ENCODE measurements at regions not wholly inside any gene's neighbourhood (a gene's known extent, or its start where the extent isn't known, plus 50 kb on each side); places are given as distances from the start of the nearest gene placed in this dataset.

DNA sequence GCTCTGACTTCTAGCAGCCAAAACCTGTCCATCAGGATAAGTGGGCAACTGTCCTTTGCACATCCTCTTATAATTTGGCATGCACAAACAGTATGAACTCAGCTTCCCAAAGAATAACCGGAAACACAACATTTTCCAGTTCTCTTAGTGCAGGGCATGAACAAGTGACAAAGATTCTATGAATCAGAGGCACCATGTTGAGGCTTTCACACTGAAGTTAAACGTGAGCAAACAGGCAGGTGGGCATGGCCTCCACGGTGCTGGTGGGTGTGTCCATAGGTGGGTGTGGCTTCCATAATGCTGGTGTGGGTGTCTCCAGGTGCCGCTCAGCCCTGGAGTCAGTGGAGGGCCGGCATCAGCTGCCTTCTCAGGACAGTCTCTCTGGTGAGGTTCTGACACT lies 196.5 kb downstream of the SMIM20 start:
- Mint-ChIP-seq H3K4me1 (ENCODE audit: low read depth) (no peaks in the 10 kb centered on the region), H3K36me3 (ENCODE audit: insufficient read depth in 2 of 2) (peaks cover 15 to 28% of the 10 kb centered on the region in 2 donors)

DNA sequence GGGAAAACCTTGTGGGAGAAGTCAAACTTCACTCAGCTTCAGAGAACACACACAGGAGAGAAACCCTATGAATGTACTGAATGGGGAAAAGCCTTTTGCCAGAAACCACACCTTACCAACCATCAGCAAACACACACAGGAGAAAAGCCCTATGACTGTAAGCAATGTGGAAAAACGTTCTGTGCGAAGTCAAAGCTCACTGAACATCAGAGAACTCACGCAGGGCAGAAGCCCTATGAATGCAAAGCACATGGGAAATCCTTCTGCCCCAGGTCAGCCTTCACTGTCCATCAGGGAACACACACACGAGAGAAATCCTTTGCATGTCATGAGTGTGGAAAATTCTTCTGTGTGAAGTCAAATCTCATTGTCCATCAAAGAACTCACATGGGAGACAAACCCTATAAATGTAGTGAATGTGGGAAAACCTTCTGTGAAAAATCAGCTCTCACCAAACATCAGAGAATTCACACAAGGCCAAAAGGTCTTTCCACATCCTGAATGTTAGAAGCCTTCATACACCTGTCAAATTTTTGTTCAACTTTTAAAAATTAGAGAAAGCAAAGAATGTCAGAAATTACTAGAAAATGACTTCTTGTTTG lies 199.4 kb downstream of the SMIM20 start:
- Mint-ChIP-seq H3K4me1 (ENCODE audit: low read depth) (no peaks in the 10 kb centered on the region), H3K27me3 (ENCODE audit: low read depth) (peaks cover 52% of the 10 kb centered on the region), H3K36me3 (ENCODE audit: insufficient read depth in 2 of 2) (peaks cover 15 to 28% of the 10 kb centered on the region in 2 donors), H3K9me3 (peaks cover 18% of the 10 kb centered on the region in 2 donors), H3K27ac (no peak overlapping the region), H3K4me3 (no peak overlapping the region)
- no peak for DNase-seq
- no peak for ATAC-seq (replicated peaks in 1 of 2)

More for the DNA sequence above, 196.5 kb downstream of the SMIM20 start:
- DNase-seq = no peak
- Mint-ChIP-seq H3K27ac (no peak overlapping the region), H3K4me3 (no peak overlapping the region), H3K27me3 (ENCODE audit: low read depth) (peaks cover 60% of the 10 kb centered on the region), H3K9me3 (peaks cover 18% of the 10 kb centered on the region in 2 donors)
- ATAC-seq (replicated peaks in 1 of 2) = no peak

DNA sequence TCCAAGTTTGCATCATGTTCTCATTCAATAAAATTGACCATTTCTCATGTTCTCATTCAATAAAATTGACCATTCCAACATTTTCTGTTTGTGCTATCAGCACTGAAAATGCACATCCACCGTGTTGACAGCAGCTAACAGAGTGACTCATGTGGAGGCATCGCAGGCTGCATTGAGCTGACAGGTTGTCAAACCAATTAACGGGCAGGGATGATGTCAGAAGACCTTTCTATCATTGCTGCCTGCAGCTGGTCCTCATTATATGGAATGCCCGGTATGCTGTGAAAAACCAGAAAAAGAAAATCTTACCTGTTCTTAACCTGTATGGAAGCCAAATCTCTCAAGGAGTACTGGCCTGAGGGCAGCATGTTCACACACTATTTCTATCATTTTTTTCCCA lies 202.0 kb downstream of the SMIM20 start:
- Mint-ChIP-seq H3K36me3 (ENCODE audit: insufficient read depth in 2 of 2) (peaks cover 15 to 24% of the 10 kb centered on the region in 2 donors), H3K4me1 (ENCODE audit: low read depth) (no peaks in the 10 kb centered on the region), H3K9me3 (peaks cover 17 to 18% of the 10 kb centered on the region in 2 donors), H3K27ac (no peak overlapping the region), H3K27me3 (ENCODE audit: low read depth) (peaks cover 54% of the 10 kb centered on the region), H3K4me3 (no peak overlapping the region)
- no peak for DNase-seq
- ATAC-seq (replicated peaks in 1 of 2) = no peak

DNA sequence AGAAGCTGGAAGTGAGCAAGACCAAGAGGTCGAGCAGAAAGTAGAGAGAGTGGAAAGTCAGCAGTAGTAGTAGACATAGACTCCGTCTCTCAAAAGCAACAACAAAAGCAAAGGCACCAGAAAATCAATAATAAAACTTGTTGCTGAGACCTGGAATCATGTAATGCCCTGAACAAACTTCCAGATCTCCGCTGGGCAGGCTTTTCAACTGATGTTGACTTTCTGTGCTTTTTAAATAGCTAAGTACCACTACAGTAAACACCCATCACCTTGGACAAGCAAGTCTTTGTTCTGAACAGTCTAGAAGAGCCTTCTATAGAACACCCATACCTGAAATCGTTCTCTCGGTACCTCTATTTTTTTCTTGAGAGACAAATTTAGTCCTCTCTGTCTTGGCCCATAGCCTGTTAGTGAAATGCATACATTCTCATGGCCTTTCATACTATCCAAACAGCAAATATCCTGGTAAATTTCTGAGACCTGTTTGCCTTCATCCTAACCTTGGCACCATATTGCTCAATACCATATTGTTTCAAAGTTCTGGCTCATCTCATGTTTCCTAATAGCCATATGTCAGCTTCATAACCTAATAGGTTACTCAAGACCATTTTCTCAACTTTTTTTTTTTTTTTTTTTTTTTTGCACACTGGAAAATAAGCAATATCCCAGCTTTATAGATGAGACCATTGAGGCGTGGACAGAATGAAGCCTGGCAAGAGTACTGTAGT lies 200.6 kb upstream of the RBPJ start:
- Mint-ChIP-seq H3K27me3 (ENCODE audit: low read depth) (peaks cover 60% of the 10 kb centered on the region), H3K4me1 (ENCODE audit: low read depth) (no peaks in the 10 kb centered on the region), H3K27ac (peak overlapping the region; percentile 70), H3K4me3 (no peak overlapping the region), H3K36me3 (ENCODE audit: insufficient read depth in 2 of 2) (no peaks in the 10 kb centered on the region), H3K9me3 (peaks cover 0 to 9% of the 10 kb centered on the region in 2 donors)
- DNase-seq (no peak), ATAC-seq (replicated peaks in 1 of 2) (no peak)

DNA sequence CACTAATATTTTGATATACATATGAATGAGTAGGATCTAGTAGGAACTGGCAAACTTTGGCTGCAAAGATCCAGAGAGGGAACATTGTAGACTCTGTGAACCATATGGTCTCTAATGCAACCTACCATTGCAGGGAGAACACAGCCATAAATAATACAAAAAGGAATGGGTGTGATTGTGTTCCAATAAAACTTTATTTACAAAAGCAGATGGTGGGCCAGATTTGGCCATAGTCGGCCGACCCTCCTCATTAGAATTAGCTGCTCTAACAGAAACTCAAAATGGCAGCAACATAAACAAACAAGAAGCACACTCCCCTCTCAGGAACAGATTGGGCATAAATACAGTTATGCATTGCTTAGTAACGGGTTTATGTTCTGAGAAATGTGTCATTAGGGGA lies 198.1 kb upstream of the RBPJ start:
- no peak for ATAC-seq (replicated peaks in 1 of 2)

DNA sequence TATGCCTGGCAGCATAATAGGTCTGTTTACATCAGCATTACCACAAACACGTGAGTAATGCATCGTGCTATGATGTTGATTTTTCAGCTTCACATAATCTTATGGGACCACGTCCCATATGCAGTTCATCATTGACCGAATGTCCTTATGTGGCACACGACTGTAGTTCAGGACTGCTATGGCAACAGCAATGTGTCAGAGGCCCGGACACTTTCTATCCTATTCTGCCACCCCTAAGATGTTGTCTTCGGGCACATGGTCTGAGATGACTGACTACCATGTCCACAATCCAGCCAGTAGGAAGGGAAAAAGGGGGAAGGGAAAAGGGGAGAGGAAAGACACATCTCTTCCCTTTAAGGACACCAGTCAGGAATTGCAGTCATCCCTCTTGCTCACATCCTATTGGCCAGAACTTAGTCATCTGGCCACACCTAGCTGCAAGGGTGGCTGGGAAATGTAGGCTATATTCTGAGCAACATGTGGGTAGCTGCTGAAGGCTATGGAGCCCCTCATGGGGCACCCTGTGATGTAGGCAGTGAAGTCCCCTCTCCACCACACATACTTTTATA lies 196.0 kb upstream of the RBPJ start:
- Mint-ChIP-seq H3K27ac (no peak overlapping the region), H3K9me3 (peaks cover 5 to 11% of the 10 kb centered on the region in 2 donors), H3K27me3 (ENCODE audit: low read depth) (peaks cover 48% of the 10 kb centered on the region), H3K36me3 (ENCODE audit: insufficient read depth in 2 of 2) (peaks cover 4 to 15% of the 10 kb centered on the region in 2 donors), H3K4me3 (no peak overlapping the region), H3K4me1 (ENCODE audit: low read depth) (peaks cover 23% of the 10 kb centered on the region)
- DNase-seq = no peak
- no peak for ATAC-seq (replicated peaks in 1 of 2)

More for the DNA sequence above, 198.1 kb upstream of the RBPJ start:
- peaks cover 60% of the 10 kb centered on the region for H3K27me3 Mint-ChIP-seq (ENCODE audit: low read depth)
- H3K9me3 Mint-ChIP-seq = peaks cover 2 to 10% of the 10 kb centered on the region in 2 donors
- H3K4me1 Mint-ChIP-seq (ENCODE audit: low read depth) = peaks cover 16% of the 10 kb centered on the region
- H3K4me3 Mint-ChIP-seq = no peak overlapping the region
- DNase-seq = no peak
- peaks cover 2 to 5% of the 10 kb centered on the region in 2 donors for H3K36me3 Mint-ChIP-seq (ENCODE audit: insufficient read depth in 2 of 2)
- no peak overlapping the region for H3K27ac Mint-ChIP-seq

DNA sequence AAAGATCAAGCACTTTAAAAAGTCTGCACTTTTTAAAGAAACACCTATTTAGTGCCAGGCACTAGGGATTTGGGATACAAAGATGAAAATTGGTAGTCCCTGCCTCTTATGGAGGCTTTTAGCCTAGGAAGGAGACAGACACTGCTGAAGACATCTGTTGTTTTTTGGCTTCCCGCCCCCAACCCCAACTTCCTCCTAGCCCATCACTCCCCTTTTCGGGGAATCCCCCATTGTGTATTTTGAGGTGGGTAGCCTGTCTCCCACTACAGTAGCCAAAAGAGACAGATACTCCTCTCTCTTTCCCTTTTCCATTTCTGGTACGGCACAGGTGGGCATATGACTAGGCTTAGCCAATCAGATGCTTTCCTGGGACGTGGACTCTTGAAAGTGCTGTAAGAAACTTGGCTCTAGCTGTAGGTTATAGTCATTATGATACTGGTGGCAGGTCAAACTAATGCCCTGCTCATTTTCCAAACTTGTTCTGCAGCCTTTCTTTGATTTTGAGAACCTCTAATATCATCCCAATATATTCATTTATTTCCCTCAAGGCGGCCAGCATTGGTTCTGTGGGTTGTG lies 194.6 kb upstream of the RBPJ start:
- Mint-ChIP-seq H3K9me3 (peaks cover 5 to 11% of the 10 kb centered on the region in 2 donors), H3K4me1 (ENCODE audit: low read depth) (peaks cover 37% of the 10 kb centered on the region), H3K27me3 (ENCODE audit: low read depth) (peaks cover 36% of the 10 kb centered on the region), H3K27ac (no peak overlapping the region), H3K4me3 (no peak overlapping the region), H3K36me3 (ENCODE audit: insufficient read depth in 2 of 2) (peaks cover 5 to 18% of the 10 kb centered on the region in 2 donors)
- no peak for DNase-seq
- ATAC-seq (replicated peaks in 1 of 2) = no peak

DNA sequence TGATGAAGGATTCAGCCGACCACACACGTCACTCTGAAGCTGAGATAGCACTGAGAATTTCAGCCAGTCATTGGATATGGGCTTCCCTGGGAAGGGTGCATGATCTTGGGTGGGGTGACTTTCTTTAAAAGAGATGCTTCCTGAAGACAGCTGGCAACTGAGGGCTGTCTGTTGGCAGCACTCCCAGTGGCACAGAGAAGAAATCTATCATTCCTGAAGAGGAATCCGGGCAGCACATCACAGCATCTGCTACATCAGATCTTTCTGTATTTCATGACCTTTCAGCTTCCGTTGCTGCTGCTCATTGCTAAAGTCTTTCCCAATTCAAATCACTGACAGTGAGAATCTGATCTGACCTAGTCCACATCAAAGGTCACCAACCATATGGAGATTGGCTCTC lies 193.8 kb upstream of the RBPJ start:
- no peak for ATAC-seq (replicated peaks in 1 of 2)
- DNase-seq = no peak
- peaks cover 5 to 11% of the 10 kb centered on the region in 2 donors for H3K9me3 Mint-ChIP-seq
- no peak overlapping the region for H3K27ac Mint-ChIP-seq
- peaks cover 28% of the 10 kb centered on the region for H3K27me3 Mint-ChIP-seq (ENCODE audit: low read depth)
- H3K36me3 Mint-ChIP-seq (ENCODE audit: insufficient read depth in 2 of 2) = peaks cover 5 to 18% of the 10 kb centered on the region in 2 donors
- no peak overlapping the region for H3K4me3 Mint-ChIP-seq
- H3K4me1 Mint-ChIP-seq (ENCODE audit: low read depth) = peaks cover 45% of the 10 kb centered on the region

DNA sequence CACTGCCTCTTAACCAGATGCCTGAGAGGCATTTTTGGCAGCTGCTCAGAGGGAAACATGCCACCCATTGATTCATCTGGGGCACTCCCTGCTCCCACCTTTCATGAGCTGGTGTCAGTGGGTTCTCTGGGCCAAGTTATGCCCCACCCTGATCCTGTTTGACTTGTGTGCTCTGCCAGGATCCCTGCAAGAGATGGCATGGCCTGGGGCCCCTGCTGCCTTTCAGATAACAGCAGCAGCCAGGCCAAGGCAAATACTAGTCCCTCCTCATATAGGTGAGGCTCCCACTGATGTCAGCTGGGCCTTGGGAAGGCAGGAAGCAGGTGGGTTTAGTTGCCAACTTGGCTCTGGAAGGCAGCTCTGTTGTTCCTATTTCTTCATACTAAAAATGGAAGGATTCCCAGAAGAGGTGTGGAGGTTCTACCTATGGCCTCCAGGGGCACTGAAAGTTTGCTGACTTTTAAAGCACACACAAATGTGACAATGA lies 192.9 kb upstream of the RBPJ start:
- H3K9me3 Mint-ChIP-seq = peaks cover 5 to 7% of the 10 kb centered on the region in 2 donors
- DNase-seq = no peak
- H3K27ac Mint-ChIP-seq = no peak overlapping the region
- H3K27me3 Mint-ChIP-seq (ENCODE audit: low read depth) = peaks cover 20% of the 10 kb centered on the region
- H3K4me1 Mint-ChIP-seq (ENCODE audit: low read depth) = peaks cover 54% of the 10 kb centered on the region
- no peak for ATAC-seq (replicated peaks in 1 of 2)
- H3K36me3 Mint-ChIP-seq (ENCODE audit: insufficient read depth in 2 of 2) = peaks cover 5 to 18% of the 10 kb centered on the region in 2 donors
- H3K4me3 Mint-ChIP-seq = no peak overlapping the region

DNA sequence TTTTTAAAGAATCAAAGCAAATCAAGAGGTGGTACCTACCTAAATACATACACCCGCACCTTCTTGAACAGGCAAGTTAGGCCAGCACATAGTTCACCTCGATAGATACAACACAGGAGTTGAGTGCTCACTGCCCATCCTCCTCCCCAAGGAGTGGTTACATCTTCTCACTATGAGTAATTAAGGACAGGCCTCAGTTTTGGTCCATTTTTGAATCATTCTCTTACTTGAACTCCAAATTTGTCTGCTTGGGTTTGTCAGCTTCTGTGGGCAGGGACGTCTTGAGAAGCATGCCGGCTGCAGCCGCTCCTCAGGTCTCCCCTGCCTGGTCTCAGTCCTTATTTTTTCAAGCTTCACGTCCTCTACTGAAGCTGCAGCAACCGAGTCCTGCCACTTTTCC lies 190.6 kb upstream of the RBPJ start:
- Mint-ChIP-seq H3K4me3 (peak overlapping the region in 1 of 2 donors; percentile 65), H3K36me3 (ENCODE audit: insufficient read depth in 2 of 2) (peaks cover 8 to 20% of the 10 kb centered on the region in 2 donors), H3K27me3 (ENCODE audit: low read depth) (peaks cover 23% of the 10 kb centered on the region), H3K27ac (peak overlapping the region; percentile 43), H3K9me3 (peaks cover 7 to 8% of the 10 kb centered on the region in 2 donors), H3K4me1 (ENCODE audit: low read depth) (peaks cover 67% of the 10 kb centered on the region)
- peak; percentile 79 to 86 for ATAC-seq (replicated peaks in 1 of 2)
- DNase-seq = peak; percentile 49 to 57

DNA sequence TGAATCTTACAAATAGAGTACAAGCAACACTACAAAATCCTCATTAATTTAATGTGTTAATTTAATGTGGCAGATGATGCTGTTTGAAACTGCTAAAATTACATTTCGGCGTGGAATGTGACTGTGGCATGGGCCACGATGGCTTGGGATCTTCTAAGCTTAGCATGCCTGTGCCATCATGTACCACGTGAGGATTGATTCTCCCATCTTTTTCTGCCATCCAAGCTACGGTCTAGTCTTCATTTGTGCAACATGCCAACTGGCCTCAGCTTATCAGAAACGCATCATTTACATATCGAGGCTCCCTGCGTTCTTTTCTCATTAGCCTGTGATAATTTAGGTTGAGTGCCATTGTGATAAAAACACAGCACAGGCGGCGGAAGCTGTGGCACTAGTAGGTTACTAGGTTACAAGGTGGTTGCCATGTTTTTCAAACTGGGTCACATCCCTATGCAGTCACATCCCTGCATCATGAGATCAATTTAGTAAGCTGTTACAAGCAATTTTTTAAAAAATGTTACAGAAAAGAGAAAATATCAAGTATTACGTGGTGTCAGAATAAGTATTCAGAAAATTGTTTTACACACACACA lies 189.9 kb upstream of the RBPJ start:
- DNase-seq = no peak
- Mint-ChIP-seq H3K27me3 (ENCODE audit: low read depth) (peaks cover 29% of the 10 kb centered on the region), H3K36me3 (ENCODE audit: insufficient read depth in 2 of 2) (peaks cover 10 to 22% of the 10 kb centered on the region in 2 donors), H3K4me3 (peak overlapping the region; percentile 29 to 65), H3K4me1 (ENCODE audit: low read depth) (peaks cover 66% of the 10 kb centered on the region), H3K9me3 (peaks cover 7 to 9% of the 10 kb centered on the region in 2 donors), H3K27ac (peak overlapping the region; percentile 43)
- no peak for ATAC-seq (replicated peaks in 1 of 2)

DNA sequence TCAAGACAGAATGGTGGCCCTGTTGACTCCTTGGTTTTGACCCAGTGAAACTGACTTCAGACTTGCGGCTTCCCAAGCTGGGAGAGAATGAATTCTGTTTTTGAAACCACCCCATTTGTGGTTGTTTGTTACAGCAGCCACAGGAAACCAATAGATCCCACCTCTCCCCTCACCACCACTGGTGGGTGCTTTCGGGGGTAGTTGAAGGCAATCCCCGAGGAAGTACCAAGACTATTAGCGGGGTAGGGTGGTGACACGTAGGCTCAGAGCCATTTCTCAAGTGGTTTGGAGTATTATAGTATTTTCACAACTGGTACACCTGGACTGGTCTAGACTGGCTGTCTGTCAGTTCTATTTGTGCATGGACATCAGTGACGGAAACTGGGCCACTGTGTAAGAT lies 189.1 kb upstream of the RBPJ start:
- peak overlapping the region in 1 of 2 donors; percentile 65 for H3K4me3 Mint-ChIP-seq
- H3K27ac Mint-ChIP-seq = peak overlapping the region; percentile 83

More for the DNA sequence above, 189.1 kb upstream of the RBPJ start:
- Mint-ChIP-seq H3K36me3 (ENCODE audit: insufficient read depth in 2 of 2) (peaks cover 8 to 22% of the 10 kb centered on the region in 2 donors), H3K27me3 (ENCODE audit: low read depth) (peaks cover 24% of the 10 kb centered on the region), H3K9me3 (peaks cover 7 to 9% of the 10 kb centered on the region in 2 donors), H3K4me1 (ENCODE audit: low read depth) (peaks cover 59% of the 10 kb centered on the region)
- ATAC-seq (replicated peaks in 1 of 2) = peak; percentile 45
- DNase-seq = peak; percentile 50 to 55

Data from activated T-cell treated with anti-CD3 and anti-CD28 coated beads, Interleukin-2, amount 50 U/mL, for 72 hours (primary cell).